Left ventricle myocardium inferior (tissue), 1 donor: ENCODE measurements at regions not wholly inside any gene's neighbourhood (a gene's known extent, or its start where the extent isn't known, plus 50 kb on each side); places are given as distances from the start of the nearest gene placed in this dataset.
A peak's percentile ranks its signal among the peaks of the same experiment; 100 is the strongest.

ENCODE experiments used
- DNase-seq: peaks from one replicate; pipeline ENCODE4 v3.0.0-alpha.2; 2020
- H3K27ac ChIP-seq: fragments of 200-600 bp; replicated peaks from 2 replicates; pipeline ENCODE4 v1.8.0; 2021
- H3K27me3 ChIP-seq: fragments of 200-600 bp; 2 replicates; pipeline ENCODE4 v1.8.0; 2021; ENCODE audit warnings: low read depth
- H3K36me3 ChIP-seq: fragments of 200-600 bp; 2 replicates; pipeline ENCODE4 v1.8.0; 2021
- H3K4me1 ChIP-seq: fragments of 200-600 bp; 2 replicates; pipeline ENCODE4 v1.8.0; 2021
- H3K4me3 ChIP-seq: fragments of 200-600 bp; 2 replicates; pipeline ENCODE4 v1.8.0; 2021; ENCODE audit warnings: mild to moderate bottlenecking, moderate library complexity
- H3K9me3 ChIP-seq: fragments of 200-600 bp; replicated peaks from 2 replicates; pipeline ENCODE4 v1.8.0; 2021
- CTCF ChIP-seq: fragments of 200-600 bp; IDR thresholded peaks from 2 replicates; pipeline ENCODE4 v1.8.0; 2021; ENCODE audit warnings: antibody characterized with exemption, mild to moderate bottlenecking, borderline replicate concordance
- intact Hi-C: fragments of 100-400 bp; cut with micrococcal nuclease; formaldehyde crosslinking; loops from one replicate; pipeline ENCODE4 v1.11.0; 2022
- donor health status: DM: no; HTN: yes; CAD: no; lungs with severe emphysema.

DNA sequence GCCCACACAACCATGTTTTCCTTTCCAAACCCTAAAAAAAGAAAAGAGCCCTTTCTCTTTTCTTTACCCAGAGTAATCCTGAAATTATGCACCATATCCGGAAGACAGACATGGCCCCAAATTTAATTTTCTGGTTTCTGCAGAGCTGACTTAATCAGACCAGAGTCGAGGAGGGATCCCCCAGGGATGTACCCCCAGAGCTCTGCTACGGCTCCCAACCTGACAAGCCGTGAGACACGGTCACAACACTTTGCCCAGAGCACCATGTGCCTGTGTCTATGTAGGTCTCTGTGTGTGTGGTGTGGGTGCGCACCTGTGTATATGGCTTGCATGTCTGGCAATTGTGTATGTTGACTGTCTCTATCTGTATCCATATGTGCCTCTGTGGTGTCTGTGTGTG lies 77.6 kb upstream of the CLMN start:
- Histone ChIP-seq H3K36me3 (no peaks in the 10 kb centered on the region), H3K9me3 (no peaks in the 10 kb centered on the region), H3K27ac (no peak overlapping the region), H3K4me3 (no peak overlapping the region), H3K27me3 (no peaks in the 10 kb centered on the region), H3K4me1 (no peaks in the 10 kb centered on the region)
- intact Hi-C loops, result no loop called here
- no peak for TF ChIP-seq CTCF
- DNase-seq, result no peak

DNA sequence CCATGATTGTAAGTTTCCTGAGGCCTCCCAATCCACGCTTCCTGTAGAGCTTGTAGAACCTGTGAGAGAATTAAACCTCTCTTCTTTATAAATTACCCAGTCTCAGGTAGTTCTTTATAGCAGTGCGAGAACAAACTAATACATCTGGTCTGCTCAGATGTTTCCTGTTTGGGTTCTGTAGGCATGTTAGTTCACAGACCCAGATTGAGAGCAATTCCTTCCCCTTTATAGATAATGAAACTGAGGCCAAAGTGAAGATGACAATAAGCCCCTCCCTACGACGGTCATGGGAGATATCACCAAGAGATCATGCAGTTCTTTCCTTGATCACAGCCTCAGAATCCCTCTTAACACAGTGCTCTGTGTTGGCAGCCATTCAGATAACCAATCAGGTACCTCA lies 76.5 kb upstream of the CLMN start:
- no peaks in the 10 kb centered on the region for H3K36me3 ChIP-seq
- H3K4me1 ChIP-seq, result no peaks in the 10 kb centered on the region
- H3K27ac ChIP-seq, result no peak overlapping the region
- H3K9me3 ChIP-seq, result no peaks in the 10 kb centered on the region
- H3K27me3 ChIP-seq, result no peaks in the 10 kb centered on the region
- no peak overlapping the region for H3K4me3 ChIP-seq
- intact Hi-C loops, result no loop called here
- no peak for TF ChIP-seq CTCF
- DNase-seq, result no peak

DNA sequence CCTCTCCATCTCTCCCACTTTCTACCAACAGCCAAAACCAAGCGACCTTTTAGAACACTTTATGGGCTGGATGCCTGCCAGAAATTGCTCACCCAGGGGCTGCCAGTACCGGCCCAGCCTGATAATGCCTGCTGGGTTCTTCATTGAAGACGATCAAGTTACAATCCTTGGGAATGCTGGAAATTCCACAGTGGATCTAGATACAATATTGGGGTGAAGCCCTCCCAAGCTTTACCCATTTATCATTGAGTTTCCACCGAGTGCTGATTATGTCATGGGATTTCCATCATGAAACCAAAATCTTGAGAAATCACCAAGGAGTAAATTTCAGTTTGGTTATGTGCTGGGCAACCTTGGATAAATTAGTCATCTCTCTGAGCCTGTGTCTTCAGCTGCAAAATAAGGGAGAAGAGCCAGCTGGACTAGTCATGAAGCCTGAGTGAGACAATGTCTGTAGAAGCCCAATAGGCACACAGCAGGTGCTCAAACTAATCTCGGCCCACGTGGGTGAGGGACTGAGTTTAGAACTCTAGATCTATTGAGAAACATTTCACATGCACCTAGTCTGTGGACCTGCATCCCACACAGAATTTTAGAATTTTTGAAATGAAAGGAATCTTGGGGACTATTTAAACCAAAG lies 75.5 kb upstream of the CLMN start:
- Histone ChIP-seq H3K36me3 (no peaks in the 10 kb centered on the region), H3K9me3 (peaks cover 8% of the 10 kb centered on the region), H3K4me1 (no peaks in the 10 kb centered on the region), H3K4me3 (no peak overlapping the region), H3K27ac (peak overlapping the region; percentile 23), H3K27me3 (no peaks in the 10 kb centered on the region)
- DNase-seq, result no peak
- TF ChIP-seq CTCF, result no peak
- intact Hi-C loops, result no loop called here

DNA sequence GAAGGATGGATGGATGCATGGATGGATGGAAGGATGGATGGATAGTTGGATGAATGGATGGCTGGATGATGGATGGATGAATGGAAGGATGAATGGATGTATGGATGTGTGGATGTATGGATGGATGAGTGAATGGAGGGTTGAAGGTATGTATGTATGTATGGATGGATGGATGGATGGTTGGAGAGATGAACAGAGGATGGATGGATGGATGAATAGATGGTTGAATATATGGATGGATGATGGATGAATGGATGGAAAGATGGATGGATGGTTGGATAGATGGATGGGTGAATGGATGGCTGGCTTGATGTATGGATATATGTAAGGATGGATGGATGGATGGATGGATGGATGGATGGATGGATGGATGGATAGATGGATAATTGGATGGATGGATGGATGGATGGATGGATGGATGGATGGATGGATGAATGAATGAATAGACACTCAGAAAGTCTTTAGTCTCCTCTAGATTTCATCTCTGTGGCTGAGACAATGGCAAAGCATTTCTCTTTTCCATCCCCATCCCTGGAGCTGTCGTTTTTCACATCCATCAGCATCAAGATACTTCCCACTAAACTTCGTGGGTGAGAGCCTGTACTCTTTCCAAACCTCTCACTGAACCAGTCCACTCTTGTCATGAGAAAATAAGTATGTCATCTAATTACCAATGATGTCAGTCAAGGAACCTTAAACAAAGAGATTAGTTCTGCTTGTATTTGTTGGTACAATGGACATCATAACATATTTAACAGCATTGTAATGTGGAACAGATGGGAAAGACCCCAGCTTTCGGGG lies 74.8 kb upstream of the CLMN start:
- no peak overlapping the region for H3K4me3 ChIP-seq
- peak overlapping the region; percentile 23 for H3K27ac ChIP-seq
- no peaks in the 10 kb centered on the region for H3K27me3 ChIP-seq
- H3K4me1 ChIP-seq, result peaks cover 4% of the 10 kb centered on the region
- peaks cover 8% of the 10 kb centered on the region for H3K9me3 ChIP-seq
- no peaks in the 10 kb centered on the region for H3K36me3 ChIP-seq
- intact Hi-C loops, result no loop called here
- no peak for TF ChIP-seq CTCF
- DNase-seq, result no peak

DNA sequence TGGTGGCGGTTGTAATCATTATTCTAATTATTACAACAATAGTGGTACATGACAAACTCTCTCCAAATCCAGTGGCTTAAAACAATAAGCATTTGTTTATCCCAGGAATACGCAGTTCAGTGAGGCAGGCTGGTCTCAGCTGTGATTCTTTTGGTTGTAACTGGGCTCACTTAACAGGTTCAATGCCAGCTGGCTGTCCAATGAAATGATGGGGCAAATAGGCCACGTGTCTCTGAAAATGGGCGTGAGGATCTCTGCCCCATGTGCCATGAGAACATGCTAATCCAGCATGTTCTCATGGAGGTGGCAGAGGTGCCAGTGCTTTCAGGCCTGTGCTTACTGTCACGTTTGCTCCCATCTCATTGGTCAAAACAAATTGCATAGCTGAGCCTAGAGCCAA lies 73.1 kb upstream of the CLMN start:
- intact Hi-C loops, result no loop called here
- Histone ChIP-seq H3K4me3 (no peak overlapping the region), H3K4me1 (peaks cover 18% of the 10 kb centered on the region), H3K36me3 (no peaks in the 10 kb centered on the region), H3K27ac (no peak overlapping the region), H3K9me3 (peaks cover 8% of the 10 kb centered on the region), H3K27me3 (no peaks in the 10 kb centered on the region)
- TF ChIP-seq CTCF, result no peak
- DNase-seq, result no peak
